ENCODE measurements at regions not wholly inside any gene's neighbourhood (a gene's known extent, or its start where the extent isn't known, plus 50 kb on each side); places are given as distances from the start of the nearest gene placed in this dataset.

GRCh38 chr6:1001655-1002349, 308.9 kb upstream of the EXOC2 start (continued):
- TF ChIP-seq, protein P1, sequence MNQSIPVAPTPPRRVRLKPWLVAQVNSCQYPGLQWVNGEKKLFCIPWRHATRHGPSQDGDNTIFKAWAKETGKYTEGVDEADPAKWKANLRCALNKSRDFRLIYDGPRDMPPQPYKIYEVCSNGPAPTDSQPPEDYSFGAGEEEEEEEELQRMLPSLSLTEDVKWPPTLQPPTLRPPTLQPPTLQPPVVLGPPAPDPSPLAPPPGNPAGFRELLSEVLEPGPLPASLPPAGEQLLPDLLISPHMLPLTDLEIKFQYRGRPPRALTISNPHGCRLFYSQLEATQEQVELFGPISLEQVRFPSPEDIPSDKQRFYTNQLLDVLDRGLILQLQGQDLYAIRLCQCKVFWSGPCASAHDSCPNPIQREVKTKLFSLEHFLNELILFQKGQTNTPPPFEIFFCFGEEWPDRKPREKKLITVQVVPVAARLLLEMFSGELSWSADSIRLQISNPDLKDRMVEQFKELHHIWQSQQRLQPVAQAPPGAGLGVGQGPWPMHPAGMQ (IDR thresholded peaks at IDR 0.05; ENCODE audit: borderline replicate concordance), result no peak
- TF ChIP-seq POLR2AphosphoS2 (IDR thresholded peaks at IDR 0.05; ENCODE audit: low read depth, low read length) (no peak), STAT1 (conservative IDR thresholded peaks at IDR 0.05) (no peak), RB1 (IDR thresholded peaks at IDR 0.05; ENCODE audit: borderline replicate concordance) (no peak), TCF12 (IDR thresholded peaks at IDR 0.05; ENCODE audit: low read depth, low read length) (peak; percentile 87), CHD1 (IDR thresholded peaks at IDR 0.05; ENCODE audit: low read depth, low read length) (no peak), SREBF1 (IDR thresholded peaks at IDR 0.05; ENCODE audit: low read length) (no peak), REST (IDR thresholded peaks at IDR 0.05; ENCODE audit: low read depth, low read length) (no peak), SUPT20H (IDR thresholded peaks at IDR 0.05; ENCODE audit: borderline replicate concordance, control insufficient read depth, low read depth, low read length) (no peak), BACH1 (IDR thresholded peaks at IDR 0.05; ENCODE audit: borderline replicate concordance) (no peak), TCF3 (IDR thresholded peaks at IDR 0.05; ENCODE audit: borderline replicate concordance, insufficient read depth, low read depth, low read length) (peak; percentile 90), CREB1 (IDR thresholded peaks at IDR 0.05; ENCODE audit: low read depth) (no peak), JUND (IDR thresholded peaks at IDR 0.05; ENCODE audit: low read depth, low read length) (no peak), ZNF622 (IDR thresholded peaks at IDR 0.05) (no peak), EGR1 (IDR thresholded peaks at IDR 0.05; ENCODE audit: borderline replicate concordance in 1 of 2, low read depth in 2 of 2, low read length in 2 of 2) (no peak), SMARCA5 (IDR thresholded peaks at IDR 0.05) (no peak), RELB (IDR thresholded peaks at IDR 0.05; ENCODE audit: low read depth) (no peak), ZBTB33 (IDR thresholded peaks at IDR 0.05) (no peak), TBL1XR1 (IDR thresholded peaks at IDR 0.05; ENCODE audit: low read depth, low read length) (no peak)
- TF ChIP-seq, protein P2, sequence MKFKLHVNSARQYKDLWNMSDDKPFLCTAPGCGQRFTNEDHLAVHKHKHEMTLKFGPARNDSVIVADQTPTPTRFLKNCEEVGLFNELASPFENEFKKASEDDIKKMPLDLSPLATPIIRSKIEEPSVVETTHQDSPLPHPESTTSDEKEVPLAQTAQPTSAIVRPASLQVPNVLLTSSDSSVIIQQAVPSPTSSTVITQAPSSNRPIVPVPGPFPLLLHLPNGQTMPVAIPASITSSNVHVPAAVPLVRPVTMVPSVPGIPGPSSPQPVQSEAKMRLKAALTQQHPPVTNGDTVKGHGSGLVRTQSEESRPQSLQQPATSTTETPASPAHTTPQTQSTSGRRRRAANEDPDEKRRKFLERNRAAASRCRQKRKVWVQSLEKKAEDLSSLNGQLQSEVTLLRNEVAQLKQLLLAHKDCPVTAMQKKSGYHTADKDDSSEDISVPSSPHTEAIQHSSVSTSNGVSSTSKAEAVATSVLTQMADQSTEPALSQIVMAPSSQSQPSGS (IDR thresholded peaks at IDR 0.05; ENCODE audit: low read length), result peak; percentile 70

All from GM12878 (cell line).